ENCODE measurements at regions not wholly inside any gene's neighbourhood (a gene's known extent, or its start where the extent isn't known, plus 50 kb on each side); places are given as distances from the start of the nearest gene placed in this dataset.

DNA sequence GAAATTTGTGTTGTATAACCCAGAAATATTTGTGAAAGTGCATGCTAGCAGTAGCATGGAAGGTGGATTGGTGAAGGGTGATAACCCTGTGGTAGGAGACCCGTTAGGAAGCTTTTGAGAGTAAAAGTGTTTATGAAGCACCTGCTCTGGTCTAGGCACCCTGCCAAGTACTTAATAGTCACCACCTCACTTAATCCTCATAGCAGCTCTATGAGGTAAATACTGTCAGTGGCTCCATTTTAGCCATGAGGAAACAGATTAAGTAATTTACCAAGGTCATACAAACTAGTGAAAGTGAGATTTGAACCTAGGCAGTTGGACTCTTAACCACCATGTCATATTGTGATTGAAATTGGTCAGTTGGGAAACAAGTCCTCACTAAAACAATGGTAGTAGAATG, 66.8 kb downstream of the TET3 start:
- dilution Hi-C loops (cut with MboI; ENCODE audit: extremely low pct_ligation_motif_present, low sequenced_read_pairs): no loop called here
- FAIRE-seq: no peak

DNA sequence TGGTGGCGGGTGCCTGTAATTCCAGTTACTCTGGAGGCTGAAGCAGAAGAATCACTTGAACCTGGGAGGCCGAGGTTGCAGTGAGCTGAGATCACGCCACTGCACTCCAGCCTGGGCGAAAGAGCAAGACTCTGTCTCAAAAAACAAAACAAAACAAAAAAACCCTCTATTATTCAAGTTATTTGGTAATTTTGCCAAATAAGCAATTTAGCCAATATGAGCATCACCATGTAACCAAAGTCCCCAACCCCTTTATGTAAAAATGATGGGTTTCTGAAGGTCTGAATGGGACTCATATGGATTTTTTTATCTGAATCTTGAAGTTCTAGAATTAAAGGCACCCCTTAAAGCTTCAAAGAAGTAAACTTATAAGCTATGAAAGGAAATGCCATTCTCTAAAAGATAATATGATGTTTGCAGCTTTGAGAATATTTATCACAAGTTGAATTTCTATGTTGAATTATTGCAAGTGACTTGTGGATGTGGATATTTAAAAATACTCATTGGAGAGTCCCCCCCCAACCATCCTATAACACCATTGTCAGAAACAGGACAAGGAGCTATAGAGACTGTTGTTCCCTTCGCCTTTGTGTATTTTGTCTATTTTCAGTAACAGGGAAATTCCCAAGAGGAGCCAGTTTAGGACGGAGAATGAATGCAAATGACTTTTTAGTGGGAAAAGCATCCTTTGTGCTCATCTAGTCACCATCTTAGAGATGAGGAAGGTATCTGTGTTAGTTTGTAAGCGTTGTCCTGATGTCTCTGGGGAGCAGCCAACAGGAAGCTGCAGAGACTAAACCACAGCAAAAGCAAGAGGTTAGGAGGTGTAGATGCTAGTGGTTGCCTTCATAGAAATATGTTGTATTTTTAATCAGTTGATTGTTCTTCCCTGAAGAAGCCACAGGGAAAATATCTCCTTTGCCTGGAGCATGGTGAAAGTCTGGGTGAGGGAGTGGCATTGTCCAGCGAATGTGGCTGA, 68.3 kb downstream of the TET3 start:
- Histone ChIP-seq H3K9me3 (replicated peaks; ENCODE audit: control insufficient read depth, insufficient read depth, low read length) (no peaks in the 10 kb centered on the region), H3K36me3 (ENCODE audit: control insufficient read depth in 2 of 2, extremely low read depth in 1 of 2, insufficient read depth in 2 of 2, low read length in 2 of 2) (peaks cover 2 to 4% of the 10 kb centered on the region in 2 experiments), H3K4me3 (replicated peaks in 1 of 3; ENCODE audit: insufficient read depth in 1 of 3, low read depth in 1 of 3, low read length in 3 of 3) (no peak overlapping the region), H3K27me3 (ENCODE audit: control insufficient read depth in 2 of 2, insufficient read depth in 2 of 2, low read length in 2 of 2) (no peaks in the 10 kb centered on the region), H4K20me1 (replicated peaks; ENCODE audit: control insufficient read depth, extremely low read depth, insufficient read depth, low read length) (no peaks in the 10 kb centered on the region), H3K9me1 (replicated peaks; ENCODE audit: control insufficient read depth, extremely low read depth, insufficient read depth, low read length) (no peaks in the 10 kb centered on the region), H2AFZ (ENCODE audit: low read depth, low read length) (no peak overlapping the region), H3K4me1 (ENCODE audit: control insufficient read depth, extremely low read depth, insufficient read depth, low read length) (no peaks in the 10 kb centered on the region), H3K9ac (replicated peaks; ENCODE audit: extremely low read depth, insufficient read depth, low read length) (no peak overlapping the region), H3K4me2 (ENCODE audit: insufficient read depth, low read length) (no peak overlapping the region), H3K79me2 (ENCODE audit: control insufficient read depth, insufficient read depth, low read length) (no peaks in the 10 kb centered on the region), H3K27ac (ENCODE audit: insufficient read depth, low read depth, low read length) (no peak overlapping the region)
- no TSS peak for BruUV-seq (replicated peaks)
- no peak for FAIRE-seq
- no peak for TF ChIP-seq EZH2 (IDR thresholded peaks at IDR 0.05; ENCODE audit: borderline replicate concordance, low read depth, low read length, severe bottlenecking)
- no peak for TF ChIP-seq MYC (IDR thresholded peaks at IDR 0.05; ENCODE audit: low read depth, low read length)
- TF ChIP-seq, protein P1, sequence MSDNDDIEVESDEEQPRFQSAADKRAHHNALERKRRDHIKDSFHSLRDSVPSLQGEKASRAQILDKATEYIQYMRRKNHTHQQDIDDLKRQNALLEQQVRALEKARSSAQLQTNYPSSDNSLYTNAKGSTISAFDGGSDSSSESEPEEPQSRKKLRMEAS (IDR thresholded peaks at IDR 0.05; ENCODE audit: insufficient read depth, insufficient read length): no peak
- intact Hi-C loops (cut with micrococcal nuclease) (no loop called here), dilution Hi-C loops (cut with MboI; ENCODE audit: extremely low pct_ligation_motif_present, low sequenced_read_pairs) (no loop called here)
- ChIA-PET CTCF (no interaction called here), POLR2A (no interaction called here)
- no peak for DNase-seq (ENCODE audit: low read depth, low spot score)

More for the DNA sequence above, 66.8 kb downstream of the TET3 start:
- no TSS peak for BruUV-seq (replicated peaks)
- no peaks in the 10 kb centered on the region for H4K20me1 ChIP-seq (replicated peaks; ENCODE audit: control insufficient read depth, extremely low read depth, insufficient read depth, low read length)
- no peak for DNase-seq (ENCODE audit: low read depth, low spot score)
- peaks cover 2 to 5% of the 10 kb centered on the region in 2 experiments for H3K36me3 ChIP-seq (ENCODE audit: control insufficient read depth in 2 of 2, extremely low read depth in 1 of 2, insufficient read depth in 2 of 2, low read length in 2 of 2)
- no peaks in the 10 kb centered on the region for H3K4me1 ChIP-seq (ENCODE audit: control insufficient read depth, extremely low read depth, insufficient read depth, low read length)
- no peaks in the 10 kb centered on the region for H3K9me3 ChIP-seq (replicated peaks; ENCODE audit: control insufficient read depth, insufficient read depth, low read length)
- ChIA-PET POLR2A (no interaction called here), CTCF (interaction anchor here (0.7 kb wide), 2 partner anchors 10 to 69 kb away, joined by 3 to 7 read pairs; no protein-coding TSS in a partner anchor)
- TF ChIP-seq POLR2AphosphoS5 (IDR thresholded peaks at IDR 0.05; ENCODE audit: insufficient read depth, low read depth, low read length) (no peak), MYC (IDR thresholded peaks at IDR 0.05; ENCODE audit: low read depth, low read length) (no peak)
- intact Hi-C loops (cut with micrococcal nuclease): no loop called here
- H2AFZ ChIP-seq (ENCODE audit: low read depth, low read length): no peak overlapping the region
- no peak overlapping the region for H3K4me2 ChIP-seq (ENCODE audit: insufficient read depth, low read length)
- no peak overlapping the region for H3K9ac ChIP-seq (replicated peaks; ENCODE audit: extremely low read depth, insufficient read depth, low read length)
- H3K27me3 ChIP-seq (ENCODE audit: control insufficient read depth in 2 of 2, insufficient read depth in 2 of 2, low read length in 2 of 2): no peaks in the 10 kb centered on the region
- no peak overlapping the region for H3K4me3 ChIP-seq (replicated peaks in 1 of 3; ENCODE audit: insufficient read depth in 1 of 3, low read depth in 1 of 3, low read length in 3 of 3)
- no peak overlapping the region for H3K27ac ChIP-seq (ENCODE audit: insufficient read depth, low read depth, low read length)
- no peaks in the 10 kb centered on the region for H3K79me2 ChIP-seq (ENCODE audit: control insufficient read depth, insufficient read depth, low read length)
- no peaks in the 10 kb centered on the region for H3K9me1 ChIP-seq (replicated peaks; ENCODE audit: control insufficient read depth, extremely low read depth, insufficient read depth, low read length)
